OCI-M1 (cell line): ENCODE measurements at regions not wholly inside any gene's neighbourhood (a gene's known extent, or its start where the extent isn't known, plus 50 kb on each side); places are given as distances from the start of the nearest gene placed in this dataset.
A peak's percentile ranks its signal among the peaks of the same experiment; 100 is the strongest.

Experiments
- DNase-seq: peaks from one replicate; lab custom pipeline; 2025; lab: John Stamatoyannopoulos, UW

DNA sequence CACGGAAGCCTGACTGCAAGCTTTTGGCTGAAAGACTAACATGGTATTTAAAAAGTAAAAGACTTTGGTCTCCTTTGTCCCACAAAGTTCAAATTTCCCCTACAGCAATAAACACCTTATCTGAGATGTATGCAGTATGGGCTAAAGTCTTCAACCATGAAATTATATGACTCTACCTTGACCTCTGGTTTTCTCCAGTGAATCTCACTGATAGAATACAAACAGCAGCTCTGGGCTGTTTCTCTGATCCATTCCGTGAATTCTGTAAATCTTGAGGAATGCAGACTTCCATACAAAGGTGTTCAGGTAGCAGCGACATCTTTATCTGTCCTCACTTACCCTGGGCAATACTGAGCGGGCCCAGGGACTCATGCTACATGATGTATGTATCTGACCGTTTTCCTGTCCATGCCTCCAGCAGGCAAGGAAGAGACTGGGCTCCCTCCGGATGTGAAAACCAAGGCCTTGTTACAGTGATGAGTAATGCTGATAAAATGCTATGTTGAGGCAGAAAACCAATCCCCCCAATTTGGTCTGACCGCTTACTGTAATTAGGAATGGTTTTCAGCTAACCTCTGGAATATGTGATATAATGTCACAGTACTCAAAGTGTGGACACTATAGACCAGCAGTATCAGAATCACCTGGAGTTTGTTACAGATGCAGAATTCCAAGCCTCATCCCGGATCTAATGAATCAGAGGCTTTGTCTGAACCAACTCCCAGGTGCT lies 589.8 kb downstream of the HS3ST4 start:
- no peak for DNase-seq

DNA sequence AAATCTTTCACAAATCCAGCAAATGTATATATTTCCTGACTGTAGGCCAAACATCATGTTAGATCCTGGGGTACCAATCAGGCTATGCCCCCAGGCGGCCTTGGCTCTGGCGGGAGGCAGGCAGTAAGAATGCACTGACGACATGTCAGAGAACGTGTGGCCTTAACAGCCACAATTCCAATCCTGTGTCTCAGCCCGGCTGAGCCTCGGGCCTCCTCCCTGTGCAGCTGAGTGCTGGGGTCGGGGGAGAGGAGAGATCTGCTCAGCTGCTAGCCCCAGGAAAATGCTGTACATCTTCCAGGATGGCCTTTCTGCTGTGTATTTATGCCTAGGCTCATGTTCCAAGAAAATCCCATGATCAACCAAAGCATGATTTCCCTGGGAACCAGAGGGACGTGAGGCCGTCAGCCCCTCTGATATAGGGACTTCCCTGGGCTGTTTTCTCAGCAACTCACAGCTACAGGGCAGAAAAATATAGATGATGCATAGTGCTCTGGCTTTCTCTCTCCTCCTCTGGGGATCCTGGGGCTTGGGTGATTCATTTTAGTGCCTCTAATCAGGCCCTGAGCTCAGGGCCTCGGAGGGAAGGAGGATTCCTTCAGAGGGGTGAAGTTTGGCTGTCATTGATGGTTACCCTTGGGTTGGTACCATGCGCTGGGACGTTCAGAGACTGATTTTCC lies 604.0 kb downstream of the HS3ST4 start:
- DNase-seq: no peak

DNA sequence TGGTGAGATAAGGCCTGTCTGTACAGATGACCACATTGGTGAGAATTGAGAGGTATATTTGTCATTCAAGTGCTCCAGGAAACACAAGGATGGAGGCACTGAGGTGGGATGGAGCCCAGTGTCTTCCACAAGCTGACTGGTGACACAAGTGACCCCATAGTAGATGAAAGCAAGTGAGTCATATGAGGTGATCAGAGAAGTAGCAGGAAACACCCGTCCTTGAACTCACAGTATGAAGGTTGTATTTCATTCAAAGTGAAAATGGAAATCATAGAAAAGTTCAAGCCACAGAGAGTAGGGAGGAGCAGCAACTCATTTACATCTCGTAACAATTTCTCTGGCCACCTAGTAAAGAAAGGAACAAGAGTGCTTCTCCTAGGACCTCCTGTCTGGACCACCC lies 609.8 kb downstream of the HS3ST4 start:
- no peak for DNase-seq

GRCh38 chr16:26316683-26317464 lies 625.1 kb downstream of the HS3ST4 start:
- DNase-seq: no peak

GRCh38 chr16:26317885-26318284 lies 626.1 kb downstream of the HS3ST4 start:
- no peak for DNase-seq

DNA sequence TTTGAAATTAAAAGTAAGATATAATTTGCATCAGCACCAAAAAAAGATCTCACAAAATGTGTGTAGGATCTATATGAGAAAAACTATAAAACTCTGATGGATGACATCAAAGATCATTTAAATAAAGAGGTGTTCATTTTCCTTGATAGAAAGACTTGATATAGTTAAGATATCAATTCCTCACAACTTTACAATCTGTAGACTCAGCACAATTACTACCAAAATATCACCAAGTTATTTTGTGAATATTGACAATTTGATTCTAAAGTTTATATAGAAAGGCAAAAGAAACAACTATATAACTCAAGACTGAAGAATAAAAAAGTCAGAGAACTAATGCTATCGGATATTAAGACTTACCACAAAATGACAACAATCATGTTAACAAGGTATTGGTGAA lies 638.9 kb downstream of the HS3ST4 start:
- no peak for DNase-seq

- peak; percentile 44 for DNase-seq
These were observed 642.7 kb downstream of the HS3ST4 start for GRCh38 chr16:26334218-26335111.

- DNase-seq: no peak
These were observed 643.6 kb downstream of the HS3ST4 start for GRCh38 chr16:26335236-26335853.

GRCh38 chr16:26342621-26343020 lies 650.9 kb downstream of the HS3ST4 start:
- no peak for DNase-seq

- DNase-seq: no peak
These were observed 652.5 kb downstream of the HS3ST4 start for GRCh38 chr16:26344240-26344776.

DNA sequence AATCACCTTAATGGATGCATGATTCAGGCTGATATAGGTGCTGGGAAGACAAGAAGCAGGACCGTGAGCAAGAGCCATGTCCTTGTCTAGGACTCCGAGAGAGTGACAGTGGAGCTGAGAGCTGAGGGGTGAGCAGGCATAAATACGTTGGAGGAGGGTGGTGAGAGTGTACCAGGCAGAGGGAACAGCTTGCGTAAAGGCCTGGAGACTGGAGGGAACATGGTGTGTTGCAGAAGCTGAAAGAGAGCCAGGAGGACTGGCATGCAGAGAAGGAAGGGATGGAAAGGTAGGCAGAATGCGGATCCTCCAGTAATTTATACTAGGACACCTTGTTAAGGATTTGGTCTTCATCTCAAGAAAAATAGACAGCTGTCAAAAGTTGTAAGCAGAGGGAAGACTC lies 653.2 kb downstream of the HS3ST4 start:
- DNase-seq: no peak

DNA sequence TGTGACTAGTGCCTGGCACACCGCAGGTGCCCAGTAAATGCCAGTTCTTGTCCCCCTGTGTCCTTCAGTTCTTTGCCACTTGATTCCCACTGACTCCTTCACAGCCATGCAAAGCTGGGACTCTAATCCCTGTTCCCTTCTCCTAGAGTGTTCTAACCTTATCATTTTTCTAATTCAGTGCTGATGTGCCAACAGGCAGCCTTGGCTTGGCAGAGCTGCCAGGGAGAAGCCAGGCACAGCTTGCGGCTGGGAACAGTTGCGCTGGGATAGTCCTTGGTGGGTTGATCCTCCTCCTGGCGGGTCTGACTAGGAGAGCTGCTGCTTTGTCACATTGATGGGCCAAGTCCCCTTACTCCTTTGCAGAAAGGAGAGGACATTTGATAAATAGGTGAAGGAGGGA lies 654.2 kb downstream of the HS3ST4 start:
- no peak for DNase-seq

GRCh38 chr16:26348095-26348494 lies 656.3 kb downstream of the HS3ST4 start:
- DNase-seq: no peak

DNA sequence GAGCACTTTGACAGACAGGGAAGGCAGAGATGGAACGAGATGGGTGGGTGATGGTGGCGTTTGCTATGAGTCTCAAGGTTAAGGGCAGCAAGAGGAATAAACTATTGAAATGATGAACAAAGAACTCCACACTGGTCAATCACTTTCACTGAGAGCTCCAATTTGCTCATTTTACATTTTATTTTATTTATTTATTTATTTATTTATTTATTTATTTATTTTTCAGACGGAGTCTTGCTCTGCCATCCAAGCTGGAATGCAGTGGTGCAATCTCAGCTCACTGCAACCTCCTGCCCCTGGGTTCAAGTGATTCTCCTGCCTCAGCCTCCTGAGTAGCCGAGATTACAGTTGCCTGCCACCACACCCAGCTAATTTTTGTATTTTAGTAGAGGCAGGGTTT lies 669.1 kb downstream of the HS3ST4 start:
- DNase-seq: no peak

- DNase-seq: no peak
These were observed 671.8 kb downstream of the HS3ST4 start for GRCh38 chr16:26363581-26363980.

GRCh38 chr16:26365161-26365940 lies 673.6 kb downstream of the HS3ST4 start:
- DNase-seq: no peak

DNA sequence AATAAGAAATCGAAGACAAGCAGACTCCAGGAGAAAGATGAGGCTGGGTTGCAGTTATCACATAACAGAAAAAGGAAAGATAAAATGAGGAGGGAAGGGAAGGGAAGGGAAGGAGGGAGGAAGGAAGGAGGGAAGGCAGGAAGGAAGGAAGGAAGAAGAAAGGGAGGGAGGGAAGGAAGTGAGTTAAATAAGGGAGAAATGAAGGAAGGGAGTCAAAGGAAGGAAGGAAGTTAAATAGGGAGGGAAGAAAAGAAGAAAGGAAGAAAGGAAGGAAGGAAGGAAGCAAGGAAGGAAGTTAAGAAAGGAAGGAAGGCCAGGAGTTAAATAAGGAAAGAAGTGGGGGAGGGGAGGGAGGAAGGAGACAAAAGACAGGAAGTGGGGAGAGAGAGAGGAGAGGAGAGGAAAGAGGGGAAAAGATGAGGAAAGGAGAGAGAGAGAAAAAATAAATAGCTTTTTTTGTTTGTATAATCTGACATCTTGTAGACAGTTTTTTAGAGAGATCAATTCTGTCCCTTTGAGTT lies 679.6 kb downstream of the HS3ST4 start:
- DNase-seq: no peak

GRCh38 chr16:26374279-26374925 lies 682.6 kb downstream of the HS3ST4 start:
- no peak for DNase-seq

DNA sequence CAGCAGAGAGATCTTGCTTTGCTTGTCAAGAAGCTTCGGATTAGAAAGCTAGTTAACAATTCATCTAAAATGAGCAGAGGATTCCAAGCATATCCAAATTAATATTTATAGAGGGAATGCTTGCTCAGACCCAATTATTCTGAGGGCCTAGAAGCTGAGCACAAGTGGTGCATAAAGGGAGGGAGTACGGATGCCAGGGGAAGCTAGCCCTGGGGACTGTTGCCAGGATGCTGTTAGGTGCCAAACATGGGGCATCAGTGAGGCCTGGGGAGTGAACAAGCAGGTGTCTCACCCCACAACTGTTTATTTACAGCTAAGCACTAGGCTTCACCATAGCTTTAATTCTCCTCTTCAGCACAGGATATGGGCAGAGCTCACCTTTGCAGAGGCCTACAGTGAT lies 684.1 kb upstream of the C16orf82 start:
- no peak for DNase-seq

- no peak for DNase-seq
These were observed 680.6 kb upstream of the C16orf82 start for GRCh38 chr16:26386096-26386495.
